ENCODE measurements at regions not wholly inside any gene's neighbourhood (a gene's known extent, or its start where the extent isn't known, plus 50 kb on each side); places are given as distances from the start of the nearest gene placed in this dataset.
"Not testable (repeated sequence)": the region's sequence is repeated elsewhere in the genome, so short reads cannot be mapped to it uniquely, and the experiment has no call there.

GRCh38 chr2:7154656-7155055, 237.4 kb downstream of the RNF144A start:
- peak; percentile 83 for DNase-seq

DNA sequence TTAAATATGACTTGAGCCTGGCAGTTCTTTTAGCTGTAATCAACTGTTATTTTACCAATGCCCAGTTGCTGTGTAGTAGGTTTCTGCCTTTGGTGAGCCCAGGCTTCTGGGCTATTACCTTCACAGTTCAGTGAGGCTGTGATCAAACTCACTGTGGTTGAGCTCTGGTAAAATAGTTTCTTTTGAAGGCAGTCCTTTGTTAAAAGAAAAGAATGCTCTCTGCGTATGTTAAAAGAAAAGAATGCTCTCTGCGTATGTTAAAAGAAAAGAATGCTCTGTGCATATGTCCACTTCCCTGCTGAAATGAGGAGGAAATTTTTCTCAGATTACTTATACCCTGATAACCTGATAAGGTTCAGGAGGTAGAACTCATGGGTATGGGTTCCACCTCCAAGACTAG, 244.3 kb downstream of the RNF144A start:
- DNase-seq = no peak

DNA sequence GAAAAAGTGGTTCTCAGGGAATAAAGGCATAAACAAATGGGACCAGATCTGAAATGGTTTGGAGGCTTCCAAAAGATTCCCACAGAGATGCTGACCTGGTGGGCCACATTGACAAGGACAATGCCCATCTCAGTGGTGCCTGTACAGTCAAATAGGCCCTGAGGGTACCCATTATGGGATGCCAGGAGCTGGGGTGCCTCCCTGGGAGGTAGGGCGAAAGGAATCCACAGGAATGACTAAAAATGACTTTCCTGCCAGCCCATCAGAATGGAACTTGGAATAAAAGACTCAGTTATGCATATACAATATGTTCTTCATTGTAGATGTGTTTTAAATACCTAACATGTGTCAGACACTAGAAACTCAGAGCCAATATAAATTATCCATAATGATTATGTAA, 248.5 kb downstream of the RNF144A start:
- no peak for DNase-seq

DNA sequence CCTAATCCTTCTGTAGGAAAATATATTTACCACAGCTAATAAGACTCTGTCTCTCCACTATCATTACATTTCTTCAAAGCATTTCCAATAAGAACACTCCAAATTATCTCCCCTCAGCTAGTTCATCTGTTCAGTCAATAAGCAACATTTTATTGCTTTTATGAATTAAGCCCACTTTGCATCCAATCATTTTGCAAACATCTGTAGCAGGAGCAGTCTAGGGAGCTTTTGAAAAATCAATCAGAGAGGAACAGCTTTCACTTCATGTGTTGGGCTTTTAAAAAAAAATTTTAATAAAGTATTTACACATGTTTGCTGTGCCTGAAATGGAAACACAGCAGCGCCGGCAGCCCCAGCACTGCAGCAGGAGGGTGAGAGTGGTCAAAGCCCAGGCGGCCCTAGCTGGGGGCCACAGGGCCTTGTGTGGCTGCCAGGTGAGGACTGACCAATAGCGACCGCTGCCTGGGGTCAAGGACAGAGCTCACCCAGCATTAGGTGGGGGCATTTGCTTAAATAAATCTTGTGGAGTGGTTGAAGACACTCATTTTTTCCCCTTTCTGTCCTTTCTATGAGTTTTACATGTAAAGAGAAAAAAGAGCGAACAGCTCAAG, 250.7 kb downstream of the RNF144A start:
- DNase-seq = no peak

- peak; percentile 0 for DNase-seq
These were observed 252.4 kb downstream of the RNF144A start for GRCh38 chr2:7169593-7169992.

DNA sequence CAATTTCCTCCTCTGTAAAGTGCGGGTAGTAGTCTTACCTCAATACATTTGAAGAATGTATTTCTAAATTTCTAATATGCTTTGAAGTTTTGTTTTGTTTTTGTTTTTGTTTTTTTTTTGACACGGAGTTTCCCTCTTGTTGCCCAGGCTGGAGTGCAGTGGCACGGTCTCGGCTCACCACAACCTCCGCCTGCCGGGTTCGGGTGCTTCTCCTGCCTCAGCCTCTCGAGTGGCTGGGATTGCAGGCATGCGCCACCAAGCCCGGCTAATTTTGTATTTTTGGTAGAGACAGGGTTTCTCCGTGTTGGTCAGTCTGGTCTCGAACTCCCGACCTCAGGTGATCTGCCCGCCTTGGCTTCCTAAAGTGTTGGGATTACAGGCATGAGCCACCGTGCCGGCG, 261.8 kb downstream of the RNF144A start:
- not testable (repeated sequence) for DNase-seq

- DNase-seq = no peak
These were observed 263.6 kb downstream of the RNF144A start for GRCh38 chr2:7180638-7181370.

DNA sequence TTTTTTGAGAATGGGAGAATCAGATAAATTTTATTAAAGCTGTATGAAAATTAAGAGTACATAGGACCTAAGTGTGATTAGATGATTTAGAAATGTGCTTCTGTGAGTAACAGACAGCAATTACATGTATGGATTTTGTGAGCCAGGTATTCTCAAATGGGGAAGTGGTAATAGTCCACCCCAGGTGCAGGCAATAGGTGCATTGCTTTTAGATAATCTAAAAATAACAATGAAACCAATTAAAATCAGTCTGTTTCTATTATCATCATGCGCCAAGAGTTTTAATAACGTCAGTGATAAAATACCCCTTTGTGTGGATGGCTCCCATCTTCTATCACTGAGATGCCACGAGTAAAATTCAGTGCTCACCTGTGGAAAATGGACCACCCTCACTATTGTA, 265.3 kb downstream of the RNF144A start:
- DNase-seq = no peak

DNA sequence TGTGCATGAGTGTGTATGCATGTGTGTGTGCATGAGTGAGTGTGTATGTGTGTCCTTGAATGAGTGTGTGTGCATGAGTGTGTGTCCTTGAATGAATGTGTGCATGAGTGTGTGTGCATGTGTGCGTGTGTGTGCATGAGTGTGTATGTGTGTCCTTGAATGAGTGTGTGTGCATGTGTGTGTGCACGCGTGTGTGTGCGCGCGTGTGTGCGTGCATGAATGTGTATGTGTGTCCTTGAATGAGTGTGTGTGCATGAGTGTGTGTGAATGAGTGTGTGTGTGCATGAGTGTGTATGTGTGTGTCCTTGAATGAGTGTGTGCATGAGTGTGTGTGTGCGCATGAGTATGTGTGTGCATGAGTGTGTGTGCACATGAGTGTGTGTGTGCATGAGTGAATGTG, 271.9 kb downstream of the RNF144A start:
- DNase-seq = no peak

DNA sequence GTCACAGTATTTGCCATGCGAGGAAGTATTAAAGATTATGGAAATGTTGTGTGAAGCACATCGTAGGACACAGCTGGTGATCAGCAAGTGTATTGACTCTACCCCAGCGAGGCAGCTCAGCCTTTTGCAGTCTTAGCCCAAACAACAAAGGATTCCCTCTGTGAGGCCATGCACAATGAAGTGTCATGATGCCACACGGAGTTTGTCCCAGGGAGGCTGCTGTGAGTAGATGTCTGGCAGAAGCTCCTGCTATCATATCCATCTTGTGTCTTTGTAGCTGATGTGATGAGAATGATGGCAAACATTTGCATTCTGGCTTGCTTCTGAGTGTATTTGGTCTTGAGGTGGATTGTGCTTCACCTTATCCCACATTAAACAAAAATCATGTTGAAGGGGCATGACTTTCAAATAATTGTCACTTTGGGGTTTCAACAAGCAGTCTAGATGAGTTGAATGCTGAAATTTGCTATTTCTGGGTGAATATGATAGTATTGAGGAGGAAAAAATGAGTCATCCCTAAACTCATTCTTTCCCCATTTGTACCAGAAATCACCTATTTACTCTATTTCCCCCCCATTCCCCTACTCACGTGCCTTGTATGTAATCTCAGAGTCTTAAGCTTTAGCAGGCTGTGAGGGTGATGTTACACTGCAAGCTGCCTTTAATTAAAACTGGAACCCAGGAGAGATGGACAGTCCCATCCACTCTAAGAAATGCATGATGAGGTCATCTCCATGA, 273.5 kb downstream of the RNF144A start:
- no peak for DNase-seq

DNA sequence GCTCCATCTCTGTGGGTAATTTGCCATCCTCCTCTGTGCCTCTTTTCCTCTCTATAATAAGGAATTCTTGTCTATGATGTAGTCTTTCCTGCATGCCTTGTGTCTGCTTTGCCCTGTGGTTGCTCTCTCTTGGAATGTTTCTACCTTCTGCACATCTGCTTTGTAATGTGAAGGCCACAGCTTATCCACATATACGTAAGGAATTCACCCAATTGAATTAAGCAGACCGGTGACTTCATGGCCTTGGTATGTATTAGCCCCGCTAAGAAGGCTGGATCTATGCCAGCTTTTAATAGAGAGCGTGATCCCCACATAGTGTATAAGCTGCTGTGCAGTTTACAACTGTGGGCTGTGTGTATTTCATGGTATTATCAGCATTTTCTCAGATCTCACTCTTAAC, 274.7 kb downstream of the RNF144A start:
- peak; percentile 15 for DNase-seq

GRCh38 chr2:7193457-7193856, 276.2 kb downstream of the RNF144A start:
- no peak for DNase-seq

DNA sequence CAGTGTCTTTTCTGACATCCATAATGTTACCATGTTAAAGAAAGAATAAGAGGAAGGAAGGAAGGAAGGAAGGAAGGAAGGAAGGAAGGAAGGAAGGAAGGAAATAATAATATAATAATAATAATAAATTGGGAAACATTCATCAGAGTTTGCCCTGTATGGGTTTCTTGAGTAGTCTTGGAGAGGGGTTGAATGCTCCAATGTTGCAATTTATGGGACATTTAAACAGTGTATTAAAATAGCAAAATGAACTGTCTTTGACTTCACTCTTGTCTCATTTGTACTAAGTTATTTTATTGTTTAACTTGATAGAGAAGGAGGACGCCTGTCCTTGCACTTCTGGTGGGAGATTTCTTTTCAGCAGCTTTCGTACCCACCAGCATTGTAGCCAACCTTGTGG, 277.7 kb downstream of the RNF144A start:
- no peak for DNase-seq

DNA sequence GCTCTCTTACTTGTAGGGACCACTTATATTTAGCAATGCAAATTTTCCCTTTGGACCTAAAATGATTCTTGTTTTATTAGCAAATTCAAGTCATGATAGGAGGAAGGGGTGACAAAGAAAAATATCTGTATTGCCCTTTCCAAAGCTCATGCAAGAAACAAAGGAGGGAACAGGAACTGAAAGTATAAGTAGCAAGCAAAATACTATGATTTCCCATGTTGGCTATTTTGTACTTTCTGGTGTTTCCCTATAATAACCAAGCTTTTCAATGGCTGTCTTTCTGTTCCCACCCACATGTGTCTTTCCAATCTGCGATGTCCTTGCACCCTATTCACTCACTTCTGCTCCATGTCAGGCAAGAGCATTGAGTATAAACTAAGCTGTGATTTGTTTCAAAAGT, 279.7 kb downstream of the RNF144A start:
- DNase-seq = no peak

DNA sequence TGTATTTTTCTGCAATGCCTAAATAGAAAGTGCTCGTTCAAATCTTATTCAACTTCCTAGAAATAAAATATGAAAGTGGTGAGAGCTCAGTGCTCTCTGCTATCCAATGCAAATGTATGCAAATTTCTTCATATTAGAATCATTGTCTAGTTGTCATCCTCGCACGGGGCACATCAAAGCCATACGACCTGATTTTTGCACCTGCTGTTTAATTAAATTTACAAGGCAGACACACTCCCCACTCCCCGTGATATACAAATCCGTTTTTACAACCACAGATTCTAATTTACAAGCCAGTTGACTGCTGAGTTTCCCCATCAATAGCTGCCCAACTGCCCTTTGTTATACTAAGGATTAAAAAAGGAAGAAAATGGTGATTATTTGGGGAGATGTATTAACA, 284.6 kb downstream of the RNF144A start:
- no peak for DNase-seq

GRCh38 chr2:7203056-7203467, 285.9 kb downstream of the RNF144A start:
- DNase-seq = peak; percentile 34

DNA sequence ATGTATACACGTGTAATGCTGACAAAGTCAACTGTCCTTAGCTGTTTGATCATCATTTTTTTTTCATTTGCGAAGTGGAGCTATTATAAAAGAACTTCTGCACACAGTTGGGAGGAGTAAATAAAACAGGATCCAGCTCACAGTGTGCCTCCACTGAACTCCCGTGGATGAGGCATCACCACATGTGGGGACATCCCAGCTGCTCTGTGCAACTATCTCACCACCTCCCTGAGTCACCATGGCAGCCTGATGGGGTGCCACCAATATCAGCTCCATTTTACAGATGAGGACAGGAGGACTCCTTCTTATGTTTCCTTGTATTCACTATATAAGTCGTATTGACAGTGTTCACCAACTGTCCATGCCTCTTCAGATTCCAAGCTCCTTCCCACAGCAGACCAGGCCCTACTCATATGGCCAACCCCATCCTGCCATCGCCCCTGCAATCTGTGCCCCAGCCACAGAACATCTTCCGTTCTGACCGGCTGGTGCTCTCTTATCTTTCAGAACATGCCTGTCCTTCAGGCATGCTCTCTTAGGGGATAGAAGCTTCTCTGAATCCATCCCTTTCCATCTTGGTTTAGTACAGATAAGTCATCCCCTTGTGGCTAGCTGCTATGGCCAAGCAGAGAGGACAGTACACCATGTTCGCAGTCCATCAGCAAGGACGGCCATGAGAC, 288.1 kb downstream of the RNF144A start:
- DNase-seq = no peak

GRCh38 chr2:7206111-7206810, 289.0 kb downstream of the RNF144A start:
- DNase-seq = no peak

GRCh38 chr2:7207631-7208030, 290.4 kb downstream of the RNF144A start:
- DNase-seq = no peak

DNA sequence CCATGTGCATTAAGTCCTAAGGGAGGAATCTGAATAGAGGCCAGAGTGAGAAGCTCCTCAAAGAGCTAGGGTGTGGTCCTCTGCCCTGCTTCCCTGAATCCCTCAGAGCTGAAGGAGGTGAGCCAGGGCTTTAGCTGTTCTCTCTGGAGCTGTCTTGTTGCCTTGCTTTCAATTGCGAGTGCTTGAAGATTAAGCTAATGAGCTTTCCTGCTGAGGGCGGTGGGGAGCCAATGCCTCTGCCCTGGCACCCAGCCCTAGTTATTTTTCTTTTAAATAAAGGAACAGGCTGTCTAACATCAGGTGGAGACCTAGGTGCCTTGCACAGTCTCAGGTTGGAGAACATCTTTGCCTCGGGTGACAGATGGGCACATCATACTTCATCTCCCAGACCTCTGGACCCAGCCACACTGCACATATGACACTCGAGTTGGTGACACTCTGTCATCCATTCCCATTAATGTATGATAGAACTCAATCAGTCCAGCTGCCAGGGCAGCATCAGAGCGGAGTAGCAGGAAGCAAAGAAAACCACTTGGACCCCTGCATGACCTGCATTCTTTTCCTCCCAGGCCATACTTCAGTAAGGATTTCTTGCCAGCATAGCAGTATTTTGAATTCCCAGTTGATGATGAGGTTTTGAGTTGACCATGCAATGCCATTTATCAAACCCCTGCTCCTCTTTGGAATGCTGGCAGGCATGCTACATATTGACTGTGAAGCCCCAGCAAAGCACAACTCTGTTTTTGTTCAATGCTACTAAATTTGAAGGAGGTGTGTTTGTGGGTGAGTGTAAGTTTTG, 292.7 kb downstream of the RNF144A start:
- DNase-seq = peak; percentile 97

- DNase-seq = no peak
These were observed 293.5 kb downstream of the RNF144A start for GRCh38 chr2:7210712-7211111.

DNA sequence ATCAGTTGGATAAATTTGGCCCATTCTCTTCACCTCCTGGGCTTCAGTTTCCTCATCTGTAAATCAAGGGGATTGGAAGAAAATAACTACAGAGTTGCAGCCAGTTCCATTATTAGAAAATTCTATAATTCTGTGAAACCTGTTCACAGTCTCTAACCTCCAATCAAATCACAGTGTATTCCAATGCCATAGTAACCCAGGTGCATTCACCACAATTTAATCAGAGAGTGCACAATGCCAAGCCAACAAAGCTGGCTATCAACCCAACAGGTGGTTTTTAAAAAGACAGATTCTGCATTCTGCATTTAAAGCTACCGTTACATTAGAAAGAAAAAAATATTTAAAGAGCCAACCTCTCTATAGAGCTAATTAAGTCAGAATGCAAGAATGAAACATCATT, 308.6 kb downstream of the RNF144A start:
- no peak for DNase-seq
